ENCODE measurements at regions not wholly inside any gene's neighbourhood (a gene's known extent, or its start where the extent isn't known, plus 50 kb on each side); places are given as distances from the start of the nearest gene placed in this dataset.

DNA sequence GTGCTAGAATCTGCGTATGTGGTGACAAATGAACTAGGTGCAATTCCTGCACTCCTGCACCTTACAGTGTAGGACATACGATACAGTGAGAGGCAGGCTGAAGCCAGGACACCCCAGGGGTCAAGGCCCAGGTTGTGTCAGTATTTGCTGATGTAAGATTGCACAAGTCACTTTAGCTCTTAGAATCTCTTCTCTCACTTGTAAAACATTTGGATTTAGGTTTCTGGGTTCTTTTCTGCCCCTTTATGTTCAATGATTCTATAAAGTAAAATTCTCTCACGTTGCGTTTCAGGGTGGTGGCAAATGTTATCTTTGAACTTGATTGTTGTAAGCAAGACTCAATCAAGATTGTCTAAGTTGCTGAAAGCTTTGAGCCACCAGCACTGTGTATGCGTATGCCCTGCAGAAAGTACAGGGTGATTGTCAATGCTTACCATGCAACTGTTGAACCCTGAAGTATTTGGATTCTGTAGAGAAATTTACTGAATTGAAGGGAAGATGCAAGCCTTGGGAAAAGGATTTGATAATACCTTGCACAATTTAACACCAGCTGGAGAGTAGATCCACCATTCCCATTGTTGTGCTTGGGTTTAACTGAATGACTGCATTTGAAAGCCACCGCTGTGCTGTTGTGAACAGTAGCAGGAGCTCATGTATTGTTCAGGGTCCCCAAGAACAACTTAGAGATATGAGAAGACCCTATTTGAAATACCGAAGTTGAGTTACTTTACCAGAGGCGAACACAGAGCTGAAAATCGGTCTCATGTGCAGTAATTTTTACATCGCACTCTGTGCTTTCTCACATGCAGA is 106.1 kb upstream of the CITED2 start:
- no peak for TF ChIP-seq CTCF (IDR thresholded peaks at IDR 0.05)
- no peak overlapping the region for H3K27ac ChIP-seq

- no peak for TF ChIP-seq ZFX (IDR thresholded peaks at IDR 0.05; ENCODE audit: borderline replicate concordance)
- no peak for TF ChIP-seq CTCF (IDR thresholded peaks at IDR 0.05)
- no peak overlapping the region for H3K27ac ChIP-seq
Observed at GRCh38 chr6:139479433-139480222, 105.2 kb upstream of the CITED2 start.

GRCh38 chr6:139475646-139476045 is 101.2 kb upstream of the CITED2 start:
- no peak for TF ChIP-seq CTCF (IDR thresholded peaks at IDR 0.05)
- TF ChIP-seq ZFX (IDR thresholded peaks at IDR 0.05; ENCODE audit: borderline replicate concordance), result no peak
- no peak overlapping the region for H3K27ac ChIP-seq

DNA sequence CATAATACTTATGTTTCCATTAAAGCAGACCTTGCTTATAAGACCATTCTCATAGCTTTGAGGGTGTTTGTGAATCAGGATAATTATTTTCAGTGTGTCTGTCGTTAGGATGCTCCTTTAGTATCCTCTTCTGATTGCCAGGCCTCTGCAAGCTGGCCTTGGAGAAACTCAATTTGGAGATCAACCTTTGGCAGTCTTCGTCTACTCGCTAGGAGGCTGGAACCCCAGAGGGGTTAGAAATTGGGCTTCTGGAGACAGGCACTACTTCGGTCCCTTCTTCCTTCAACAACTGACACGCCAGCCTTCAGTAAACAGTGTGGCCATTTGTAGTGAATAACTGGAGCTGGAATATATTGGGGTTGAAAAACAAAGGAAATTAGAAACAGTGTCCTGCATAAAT is 100.8 kb upstream of the CITED2 start:
- TF ChIP-seq ZFX (IDR thresholded peaks at IDR 0.05; ENCODE audit: borderline replicate concordance) (no peak), CTCF (IDR thresholded peaks at IDR 0.05) (no peak)
- H3K27ac ChIP-seq, result no peak overlapping the region

DNA sequence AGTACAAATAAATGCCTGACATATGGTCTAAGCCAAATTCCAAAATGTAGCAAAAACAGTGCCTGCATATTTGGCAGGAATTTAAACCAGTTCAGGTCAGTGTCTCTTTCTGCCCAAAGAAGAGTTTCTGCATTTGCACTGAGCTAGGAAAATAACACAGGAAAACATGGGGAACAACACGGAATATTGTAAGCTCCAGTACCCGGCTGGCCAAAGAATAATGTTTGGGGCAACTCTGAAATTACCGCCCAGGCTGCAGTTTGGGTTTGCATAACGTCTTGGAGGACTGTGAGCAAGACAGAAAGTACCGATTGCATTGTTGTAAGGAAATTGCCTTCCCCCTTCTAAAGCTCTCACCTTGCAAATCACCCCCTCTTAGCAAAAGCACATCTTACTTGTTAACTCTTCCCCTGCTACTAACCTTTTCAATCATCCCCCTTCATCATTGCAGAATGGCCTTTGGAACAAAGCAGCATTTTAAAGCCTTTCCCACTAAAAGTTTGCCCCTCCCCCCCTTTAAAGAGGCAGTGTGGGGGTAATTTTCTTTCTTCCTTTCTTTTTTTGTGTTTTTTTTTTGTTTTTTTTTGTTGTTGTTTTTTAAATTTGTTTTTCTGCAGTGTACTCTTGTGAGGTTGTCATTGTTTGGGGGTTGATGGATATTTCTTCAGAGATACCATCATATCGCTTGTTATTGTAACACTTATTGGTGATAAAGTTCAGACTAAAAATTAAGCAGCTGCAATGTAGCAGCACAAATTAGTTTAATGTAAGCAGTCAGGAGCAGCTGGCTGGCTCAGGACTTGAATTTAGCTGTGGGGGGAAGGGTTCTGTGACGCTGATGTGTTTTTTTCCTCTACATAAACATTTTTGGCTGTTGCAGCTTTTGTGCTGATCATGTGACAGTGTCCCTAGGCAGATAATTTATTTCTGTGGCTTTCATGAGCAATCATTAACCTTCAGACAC is 100.0 kb upstream of the CITED2 start:
- H3K27ac ChIP-seq, result no peak overlapping the region
- TF ChIP-seq ZFX (IDR thresholded peaks at IDR 0.05; ENCODE audit: borderline replicate concordance), result no peak
- no peak for TF ChIP-seq CTCF (IDR thresholded peaks at IDR 0.05)

- H3K27ac ChIP-seq, result no peak overlapping the region
- no peak for TF ChIP-seq ZFX (IDR thresholded peaks at IDR 0.05; ENCODE audit: borderline replicate concordance)
- TF ChIP-seq CTCF (IDR thresholded peaks at IDR 0.05), result no peak
Observed at GRCh38 chr6:139473731-139474130, 99.3 kb upstream of the CITED2 start.
